T-helper 1 cell treated with Interleukin-12 subunit alpha and Interleukin-12 subunit beta and Interleukin-4 antibody, amounts not matched to agents 30 μg/mL and 1 μg/mL, for 36 hours (primary cell): ENCODE measurements at regions not wholly inside any gene's neighbourhood (a gene's known extent, or its start where the extent isn't known, plus 50 kb on each side); places are given as distances from the start of the nearest gene placed in this dataset.
"Not testable (repeated sequence)": the region's sequence is repeated elsewhere in the genome, so short reads cannot be mapped to it uniquely, and the experiment has no call there.

Experiments
- H3K27ac Mint-ChIP-seq: one replicate; pipeline ENCODE4 v1.8.0; 2021; ENCODE audit warnings: mild to moderate bottlenecking, mixed read lengths
- H3K27me3 Mint-ChIP-seq: one replicate; pipeline ENCODE4 v1.8.0; 2021; ENCODE audit warnings: low read depth, mixed read lengths
- H3K36me3 Mint-ChIP-seq: one replicate; pipeline ENCODE4 v1.8.0; 2021; ENCODE audit warnings: low read depth, mixed read lengths
- H3K4me1 Mint-ChIP-seq: one replicate; pipeline ENCODE4 v1.8.0; 2021; ENCODE audit warnings: low read depth, mixed read lengths
- H3K4me3 Mint-ChIP-seq: one replicate; pipeline ENCODE4 v1.8.0; 2021; ENCODE audit warnings: mild to moderate bottlenecking, moderate library complexity, mixed read lengths
- H3K9me3 Mint-ChIP-seq: one replicate; pipeline ENCODE4 v1.8.0; 2021; ENCODE audit warnings: mixed read lengths

GRCh38 chr7:115293628-115294240 is 371.8 kb downstream of the MDFIC start:
- no peaks in the 10 kb centered on the region for H3K4me1 Mint-ChIP-seq
- no peaks in the 10 kb centered on the region for H3K9me3 Mint-ChIP-seq
- peaks cover 10% of the 10 kb centered on the region for H3K27me3 Mint-ChIP-seq
- no peak overlapping the region for H3K4me3 Mint-ChIP-seq
- H3K36me3 Mint-ChIP-seq: no peaks in the 10 kb centered on the region
- no peak overlapping the region for H3K27ac Mint-ChIP-seq

- no peaks in the 10 kb centered on the region for H3K4me1 Mint-ChIP-seq
- H3K4me3 Mint-ChIP-seq: no peak overlapping the region
- no peak overlapping the region for H3K27ac Mint-ChIP-seq
- peaks cover 10% of the 10 kb centered on the region for H3K27me3 Mint-ChIP-seq
- no peaks in the 10 kb centered on the region for H3K36me3 Mint-ChIP-seq
- H3K9me3 Mint-ChIP-seq: no peaks in the 10 kb centered on the region
These were observed 370.5 kb downstream of the MDFIC start for GRCh38 chr7:115292381-115292780.

GRCh38 chr7:115289971-115290370 is 368.1 kb downstream of the MDFIC start:
- Mint-ChIP-seq H3K9me3 (no peaks in the 10 kb centered on the region), H3K4me1 (no peaks in the 10 kb centered on the region), H3K27ac (no peak overlapping the region), H3K4me3 (no peak overlapping the region), H3K36me3 (no peaks in the 10 kb centered on the region), H3K27me3 (peaks cover 10% of the 10 kb centered on the region)

GRCh38 chr7:115276791-115277190 is 354.9 kb downstream of the MDFIC start:
- Mint-ChIP-seq H3K4me1 (no peaks in the 10 kb centered on the region), H3K27ac (no peak overlapping the region), H3K9me3 (no peaks in the 10 kb centered on the region)

GRCh38 chr7:115273855-115274254 is 352.0 kb downstream of the MDFIC start:
- H3K27me3 Mint-ChIP-seq, H3K4me1 Mint-ChIP-seq, H3K36me3 Mint-ChIP-seq, H3K4me3 Mint-ChIP-seq, H3K27ac Mint-ChIP-seq, H3K9me3 Mint-ChIP-seq: not testable (repeated sequence)

More at GRCh38 chr7:115276791-115277190, 354.9 kb downstream of the MDFIC start:
- no peaks in the 10 kb centered on the region for H3K36me3 Mint-ChIP-seq
- H3K27me3 Mint-ChIP-seq: peaks cover 4% of the 10 kb centered on the region
- H3K4me3 Mint-ChIP-seq: no peak overlapping the region

- no peaks in the 10 kb centered on the region for H3K4me1 Mint-ChIP-seq
- H3K9me3 Mint-ChIP-seq: no peaks in the 10 kb centered on the region
- no peak overlapping the region for H3K27ac Mint-ChIP-seq
- no peaks in the 10 kb centered on the region for H3K36me3 Mint-ChIP-seq
- peaks cover 4% of the 10 kb centered on the region for H3K27me3 Mint-ChIP-seq
- H3K4me3 Mint-ChIP-seq: no peak overlapping the region
These were observed 351.4 kb downstream of the MDFIC start for GRCh38 chr7:115273139-115273772.

- Mint-ChIP-seq H3K27me3 (peaks cover 4% of the 10 kb centered on the region), H3K36me3 (no peaks in the 10 kb centered on the region), H3K4me1 (no peaks in the 10 kb centered on the region), H3K9me3 (no peaks in the 10 kb centered on the region), H3K27ac (no peak overlapping the region), H3K4me3 (no peak overlapping the region)
These were observed 349.7 kb downstream of the MDFIC start for GRCh38 chr7:115271332-115272235.

GRCh38 chr7:115269486-115269885 is 347.6 kb downstream of the MDFIC start:
- Mint-ChIP-seq H3K36me3 (no peaks in the 10 kb centered on the region), H3K4me1 (no peaks in the 10 kb centered on the region), H3K4me3 (no peak overlapping the region), H3K9me3 (no peaks in the 10 kb centered on the region), H3K27me3 (no peaks in the 10 kb centered on the region), H3K27ac (no peak overlapping the region)

- Mint-ChIP-seq H3K36me3 (no peaks in the 10 kb centered on the region), H3K4me1 (no peaks in the 10 kb centered on the region), H3K27me3 (no peaks in the 10 kb centered on the region), H3K4me3 (no peak overlapping the region), H3K9me3 (no peaks in the 10 kb centered on the region), H3K27ac (no peak overlapping the region)
These were observed 345.6 kb downstream of the MDFIC start for GRCh38 chr7:115267503-115267902.

GRCh38 chr7:115260381-115260780 is 338.5 kb downstream of the MDFIC start:
- no peaks in the 10 kb centered on the region for H3K36me3 Mint-ChIP-seq

GRCh38 chr7:115252461-115252860 is 330.6 kb downstream of the MDFIC start:
- Mint-ChIP-seq H3K27me3 (no peaks in the 10 kb centered on the region), H3K36me3 (no peaks in the 10 kb centered on the region), H3K9me3 (no peaks in the 10 kb centered on the region), H3K4me3 (no peak overlapping the region), H3K27ac (no peak overlapping the region), H3K4me1 (no peaks in the 10 kb centered on the region)

More at GRCh38 chr7:115260381-115260780, 338.5 kb downstream of the MDFIC start:
- no peaks in the 10 kb centered on the region for H3K9me3 Mint-ChIP-seq
- H3K4me3 Mint-ChIP-seq: no peak overlapping the region
- no peak overlapping the region for H3K27ac Mint-ChIP-seq
- no peaks in the 10 kb centered on the region for H3K4me1 Mint-ChIP-seq
- peaks cover 3% of the 10 kb centered on the region for H3K27me3 Mint-ChIP-seq

- H3K4me1 Mint-ChIP-seq: no peaks in the 10 kb centered on the region
- H3K4me3 Mint-ChIP-seq: no peak overlapping the region
- H3K27me3 Mint-ChIP-seq: no peaks in the 10 kb centered on the region
- no peak overlapping the region for H3K27ac Mint-ChIP-seq
- no peaks in the 10 kb centered on the region for H3K36me3 Mint-ChIP-seq
- H3K9me3 Mint-ChIP-seq: no peaks in the 10 kb centered on the region
These were observed 327.2 kb downstream of the MDFIC start for GRCh38 chr7:115249080-115249479.

- H3K36me3 Mint-ChIP-seq: no peaks in the 10 kb centered on the region
- no peak overlapping the region for H3K4me3 Mint-ChIP-seq
- H3K4me1 Mint-ChIP-seq: no peaks in the 10 kb centered on the region
- H3K9me3 Mint-ChIP-seq: no peaks in the 10 kb centered on the region
- no peaks in the 10 kb centered on the region for H3K27me3 Mint-ChIP-seq
- H3K27ac Mint-ChIP-seq: no peak overlapping the region
These were observed 319.3 kb downstream of the MDFIC start for GRCh38 chr7:115241151-115241550.

- Mint-ChIP-seq H3K4me1 (no peaks in the 10 kb centered on the region), H3K4me3 (no peak overlapping the region), H3K36me3 (no peaks in the 10 kb centered on the region), H3K27me3 (peaks cover 5% of the 10 kb centered on the region), H3K27ac (no peak overlapping the region), H3K9me3 (peaks cover 5% of the 10 kb centered on the region)
These were observed 318.3 kb downstream of the MDFIC start for GRCh38 chr7:115240242-115240641.

GRCh38 chr7:115235075-115235474 is 313.2 kb downstream of the MDFIC start:
- Mint-ChIP-seq H3K27ac (no peak overlapping the region), H3K4me1 (peaks cover 2% of the 10 kb centered on the region)

More at GRCh38 chr7:115235075-115235474, 313.2 kb downstream of the MDFIC start:
- Mint-ChIP-seq H3K36me3 (no peaks in the 10 kb centered on the region), H3K4me3 (no peak overlapping the region), H3K27me3 (peaks cover 5% of the 10 kb centered on the region), H3K9me3 (peaks cover 5% of the 10 kb centered on the region)
